Ammon's horn (tissue), 1 donor: ENCODE measurements at regions not wholly inside any gene's neighbourhood (a gene's known extent, or its start where the extent isn't known, plus 50 kb on each side); places are given as distances from the start of the nearest gene placed in this dataset.

Experiments
- DNase-seq: peaks from one replicate; pipeline ENCODE4 v3.0.0-alpha.2; 2016; ENCODE audit warnings: low spot score

DNA sequence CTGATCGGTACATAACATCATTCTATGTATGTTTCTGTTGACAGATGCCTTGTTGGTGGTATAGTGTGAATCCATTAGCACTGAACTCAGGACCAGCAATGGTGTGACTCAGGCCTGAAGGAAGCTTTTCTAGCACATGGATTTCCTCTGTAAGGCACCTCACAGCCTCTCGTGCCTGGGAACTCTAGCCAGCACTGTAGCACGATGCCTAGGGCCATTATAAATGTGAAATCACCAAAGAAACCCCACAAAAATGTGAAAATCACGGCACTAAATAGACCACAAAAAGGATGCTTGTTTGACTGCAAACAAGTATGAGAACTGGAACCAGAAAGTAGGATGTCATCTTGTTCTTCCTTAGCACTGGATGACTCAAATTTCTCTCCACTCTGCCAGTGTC lies 63.7 kb upstream of the NKX2-2 start:
- no peak for DNase-seq

DNA sequence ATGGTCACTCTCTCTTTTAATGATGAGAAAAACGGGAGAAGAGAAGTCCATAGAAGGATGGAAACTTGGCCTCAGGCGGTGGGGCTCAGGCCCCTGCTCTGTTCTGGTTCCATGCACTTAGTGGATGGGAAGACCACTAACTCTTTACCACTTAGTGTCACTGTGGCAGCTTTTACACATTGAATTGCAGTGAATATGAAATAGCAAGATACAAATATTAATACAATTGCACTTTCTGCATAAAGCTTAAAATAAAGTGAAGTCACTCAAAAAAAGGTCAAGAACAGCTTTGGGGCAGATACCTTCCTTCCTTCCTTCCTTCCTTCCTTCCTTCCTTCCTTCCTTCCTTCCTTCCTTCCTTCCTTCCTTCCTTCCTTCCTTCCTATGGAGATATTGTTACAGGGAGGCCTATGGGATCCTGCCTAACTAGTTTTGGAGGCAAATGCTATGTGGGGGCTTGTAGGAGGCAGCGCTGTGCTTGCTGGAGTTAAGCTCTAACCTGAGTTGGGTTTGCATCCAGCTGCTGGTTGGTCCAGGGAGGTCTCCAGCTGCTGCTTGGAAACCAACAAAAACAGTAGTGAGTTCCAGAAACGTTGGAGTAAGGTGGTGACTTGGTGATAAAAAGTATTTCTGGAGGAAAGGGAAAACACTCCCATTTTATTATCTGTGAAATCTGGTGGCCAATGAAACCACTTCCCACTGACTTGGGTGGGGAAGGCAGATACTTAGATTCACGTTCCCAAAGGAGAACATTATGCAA lies 62.3 kb upstream of the NKX2-2 start:
- no peak for DNase-seq

DNA sequence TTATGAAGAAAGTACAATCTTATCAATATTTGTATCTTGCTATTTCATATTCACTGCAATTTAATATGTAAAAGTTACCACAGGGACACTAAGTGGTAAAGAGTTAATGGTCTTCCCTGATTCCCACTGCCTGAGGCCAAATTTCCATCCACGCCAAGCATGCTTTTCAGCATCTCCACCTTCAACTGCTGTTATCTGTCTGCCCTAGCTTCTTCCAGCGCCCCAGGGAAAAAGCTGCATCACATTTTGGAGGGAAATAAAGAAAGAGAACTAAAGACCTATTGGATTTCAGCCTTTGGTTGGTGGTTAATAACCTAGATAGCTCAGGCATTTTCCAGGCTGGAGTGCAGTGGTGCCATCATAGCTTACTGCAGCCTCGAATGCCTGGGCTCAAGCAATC lies 61.3 kb upstream of the NKX2-2 start:
- DNase-seq, result no peak

DNA sequence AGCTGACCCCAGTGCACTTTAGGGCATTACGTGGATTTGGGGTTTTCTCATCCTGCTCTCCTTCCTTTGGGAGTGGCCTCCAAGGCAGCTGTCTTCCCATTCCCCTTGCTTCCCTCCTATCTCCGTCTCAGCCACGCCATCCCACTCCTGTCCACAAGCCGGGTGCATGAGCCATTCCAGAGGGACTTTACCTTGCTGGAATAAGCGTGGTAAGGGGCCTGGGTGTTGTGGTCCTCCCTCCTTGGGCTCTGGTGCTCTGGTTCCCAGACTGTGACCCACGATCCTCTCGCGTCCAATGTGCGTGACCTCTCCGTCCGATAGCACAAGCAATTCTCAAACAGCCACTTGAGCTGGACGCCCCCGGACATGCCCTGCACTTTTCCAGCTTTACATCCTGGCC lies 60.6 kb upstream of the NKX2-2 start:
- DNase-seq, result no peak

DNA sequence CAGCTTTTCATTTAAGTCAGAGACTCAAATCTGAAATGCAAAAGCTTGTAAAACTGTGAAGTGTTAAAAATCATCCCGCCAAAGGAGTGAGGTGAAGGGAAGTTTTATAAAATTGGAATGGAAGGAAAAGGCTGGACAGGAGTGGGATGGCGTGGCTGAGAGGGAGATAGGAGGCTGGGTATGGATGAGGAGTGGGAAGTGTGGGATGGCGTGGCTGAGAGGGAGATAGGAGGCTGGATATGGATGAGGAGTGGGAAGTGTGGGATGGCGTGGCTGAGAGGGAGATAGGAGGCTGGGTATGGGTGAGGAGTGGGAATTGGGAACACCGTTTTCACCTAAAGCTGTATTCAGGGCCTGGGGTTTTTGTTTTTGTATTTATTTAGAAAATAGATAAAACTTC lies 59.4 kb upstream of the NKX2-2 start:
- DNase-seq, result no peak

- peak; percentile 24 for DNase-seq
Observed at GRCh38 chr20:21571841-21572690, 58.2 kb upstream of the NKX2-2 start.

- DNase-seq, result no peak
Observed at GRCh38 chr20:21570285-21570992, 56.6 kb upstream of the NKX2-2 start.

- DNase-seq, result peak; percentile 16
Observed at GRCh38 chr20:21569586-21569985, 55.7 kb upstream of the NKX2-2 start.

- DNase-seq, result peak; percentile 72
Observed at GRCh38 chr20:21564127-21564773, 50.4 kb upstream of the NKX2-2 start.
